ENCODE measurements at regions not wholly inside any gene's neighbourhood (a gene's known extent, or its start where the extent isn't known, plus 50 kb on each side); places are given as distances from the start of the nearest gene placed in this dataset.

DNA sequence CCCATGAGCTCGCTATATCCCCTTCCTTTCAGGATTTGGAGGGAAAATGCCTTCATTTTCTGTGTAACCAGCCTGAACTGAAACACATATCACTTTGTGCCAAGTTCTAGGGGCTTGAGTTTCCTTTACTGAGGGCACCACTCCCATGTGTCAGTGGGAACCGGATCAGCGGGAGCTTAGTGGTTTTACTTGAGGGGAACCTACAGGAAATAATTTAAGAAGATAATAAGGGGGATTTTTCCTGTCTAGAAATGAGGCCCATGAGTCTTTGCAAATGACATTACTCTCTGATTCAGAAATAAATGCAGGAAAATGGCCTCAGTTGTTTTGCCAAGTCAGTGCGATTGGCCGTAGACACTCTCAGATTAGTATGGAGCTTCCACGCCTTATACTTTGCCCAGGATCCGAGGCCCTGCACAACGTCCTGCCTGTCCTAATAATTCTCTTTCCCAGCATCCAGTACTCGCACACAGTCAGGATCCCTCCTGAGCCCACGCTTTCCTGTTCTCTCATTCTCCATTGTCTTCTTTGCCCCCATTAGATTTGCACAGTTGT lies 86.4 kb upstream of the LYZL1 start (continued):
- TF ChIP-seq, protein P1, sequence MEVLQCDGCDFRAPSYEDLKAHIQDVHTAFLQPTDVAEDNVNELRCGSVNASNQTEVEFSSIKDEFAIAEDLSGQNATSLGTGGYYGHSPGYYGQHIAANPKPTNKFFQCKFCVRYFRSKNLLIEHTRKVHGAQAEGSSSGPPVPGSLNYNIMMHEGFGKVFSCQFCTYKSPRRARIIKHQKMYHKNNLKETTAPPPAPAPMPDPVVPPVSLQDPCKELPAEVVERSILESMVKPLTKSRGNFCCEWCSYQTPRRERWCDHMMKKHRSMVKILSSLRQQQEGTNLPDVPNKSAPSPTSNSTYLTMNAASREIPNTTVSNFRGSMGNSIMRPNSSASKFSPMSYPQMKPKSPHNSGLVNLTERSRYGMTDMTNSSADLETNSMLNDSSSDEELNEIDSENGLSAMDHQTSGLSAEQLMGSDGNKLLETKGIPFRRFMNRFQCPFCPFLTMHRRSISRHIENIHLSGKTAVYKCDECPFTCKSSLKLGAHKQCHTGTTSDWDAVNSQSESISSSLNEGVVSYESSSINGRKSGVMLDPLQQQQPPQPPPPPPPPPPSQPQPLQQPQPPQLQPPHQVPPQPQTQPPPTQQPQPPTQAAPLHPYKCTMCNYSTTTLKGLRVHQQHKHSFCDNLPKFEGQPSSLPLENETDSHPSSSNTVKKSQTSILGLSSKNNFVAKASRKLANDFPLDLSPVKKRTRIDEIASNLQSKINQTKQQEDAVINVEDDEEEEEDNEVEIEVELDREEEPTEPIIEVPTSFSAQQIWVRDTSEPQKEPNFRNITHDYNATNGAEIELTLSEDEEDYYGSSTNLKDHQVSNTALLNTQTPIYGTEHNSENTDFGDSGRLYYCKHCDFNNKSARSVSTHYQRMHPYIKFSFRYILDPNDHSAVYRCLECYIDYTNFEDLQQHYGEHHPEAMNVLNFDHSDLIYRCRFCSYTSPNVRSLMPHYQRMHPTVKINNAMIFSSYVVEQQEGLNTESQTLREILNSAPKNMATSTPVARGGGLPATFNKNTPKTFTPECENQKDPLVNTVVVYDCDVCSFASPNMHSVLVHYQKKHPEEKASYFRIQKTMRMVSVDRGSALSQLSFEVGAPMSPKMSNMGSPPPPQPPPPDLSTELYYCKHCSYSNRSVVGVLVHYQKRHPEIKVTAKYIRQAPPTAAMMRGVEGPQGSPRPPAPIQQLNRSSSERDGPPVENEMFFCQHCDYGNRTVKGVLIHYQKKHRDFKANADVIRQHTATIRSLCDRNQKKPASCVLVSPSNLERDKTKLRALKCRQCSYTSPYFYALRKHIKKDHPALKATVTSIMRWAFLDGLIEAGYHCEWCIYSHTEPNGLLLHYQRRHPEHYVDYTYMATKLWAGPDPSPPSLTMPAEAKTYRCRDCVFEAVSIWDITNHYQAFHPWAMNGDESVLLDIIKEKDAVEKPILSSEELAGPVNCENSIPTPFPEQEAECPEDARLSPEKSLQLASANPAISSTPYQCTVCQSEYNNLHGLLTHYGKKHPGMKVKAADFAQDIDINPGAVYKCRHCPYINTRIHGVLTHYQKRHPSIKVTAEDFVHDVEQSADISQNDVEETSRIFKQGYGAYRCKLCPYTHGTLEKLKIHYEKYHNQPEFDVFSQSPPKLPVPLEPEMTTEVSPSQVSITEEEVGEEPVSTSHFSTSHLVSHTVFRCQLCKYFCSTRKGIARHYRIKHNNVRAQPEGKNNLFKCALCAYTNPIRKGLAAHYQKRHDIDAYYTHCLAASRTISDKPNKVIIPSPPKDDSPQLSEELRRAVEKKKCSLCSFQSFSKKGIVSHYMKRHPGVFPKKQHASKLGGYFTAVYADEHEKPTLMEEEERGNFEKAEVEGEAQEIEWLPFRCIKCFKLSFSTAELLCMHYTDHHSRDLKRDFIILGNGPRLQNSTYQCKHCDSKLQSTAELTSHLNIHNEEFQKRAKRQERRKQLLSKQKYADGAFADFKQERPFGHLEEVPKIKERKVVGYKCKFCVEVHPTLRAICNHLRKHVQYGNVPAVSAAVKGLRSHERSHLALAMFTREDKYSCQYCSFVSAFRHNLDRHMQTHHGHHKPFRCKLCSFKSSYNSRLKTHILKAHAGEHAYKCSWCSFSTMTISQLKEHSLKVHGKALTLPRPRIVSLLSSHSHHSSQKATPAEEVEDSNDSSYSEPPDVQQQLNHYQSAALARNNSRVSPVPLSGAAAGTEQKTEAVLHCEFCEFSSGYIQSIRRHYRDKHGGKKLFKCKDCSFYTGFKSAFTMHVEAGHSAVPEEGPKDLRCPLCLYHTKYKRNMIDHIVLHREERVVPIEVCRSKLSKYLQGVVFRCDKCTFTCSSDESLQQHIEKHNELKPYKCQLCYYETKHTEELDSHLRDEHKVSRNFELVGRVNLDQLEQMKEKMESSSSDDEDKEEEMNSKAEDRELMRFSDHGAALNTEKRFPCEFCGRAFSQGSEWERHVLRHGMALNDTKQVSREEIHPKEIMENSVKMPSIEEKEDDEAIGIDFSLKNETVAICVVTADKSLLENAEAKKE (CRISPR knock-in tag; IDR thresholded peaks at IDR 0.05), result no peak
- TF ChIP-seq ZNF114 (CRISPR knock-in tag; IDR thresholded peaks at IDR 0.05), result no peak
- TF ChIP-seq ZNF331 (CRISPR knock-in tag; IDR thresholded peaks at IDR 0.05; ENCODE audit: low read depth), result no peak
- TF ChIP-seq JUNB (IDR thresholded peaks at IDR 0.05; ENCODE audit: unreplicated experiment), result no peak
- TF ChIP-seq POLR2AphosphoS5 (IDR thresholded peaks at IDR 0.05; ENCODE audit: low read depth), result no peak
- TF ChIP-seq EZH2phosphoT487 (IDR thresholded peaks at IDR 0.05; ENCODE audit: unreplicated experiment), result no peak
- TF ChIP-seq CREB1 (CRISPR knock-in tag; IDR thresholded peaks at IDR 0.05; ENCODE audit: low read depth), result no peak
- no peak for TF ChIP-seq EZH2 (IDR thresholded peaks at IDR 0.05; ENCODE audit: low read depth, unreplicated experiment)
- TF ChIP-seq, protein P2, sequence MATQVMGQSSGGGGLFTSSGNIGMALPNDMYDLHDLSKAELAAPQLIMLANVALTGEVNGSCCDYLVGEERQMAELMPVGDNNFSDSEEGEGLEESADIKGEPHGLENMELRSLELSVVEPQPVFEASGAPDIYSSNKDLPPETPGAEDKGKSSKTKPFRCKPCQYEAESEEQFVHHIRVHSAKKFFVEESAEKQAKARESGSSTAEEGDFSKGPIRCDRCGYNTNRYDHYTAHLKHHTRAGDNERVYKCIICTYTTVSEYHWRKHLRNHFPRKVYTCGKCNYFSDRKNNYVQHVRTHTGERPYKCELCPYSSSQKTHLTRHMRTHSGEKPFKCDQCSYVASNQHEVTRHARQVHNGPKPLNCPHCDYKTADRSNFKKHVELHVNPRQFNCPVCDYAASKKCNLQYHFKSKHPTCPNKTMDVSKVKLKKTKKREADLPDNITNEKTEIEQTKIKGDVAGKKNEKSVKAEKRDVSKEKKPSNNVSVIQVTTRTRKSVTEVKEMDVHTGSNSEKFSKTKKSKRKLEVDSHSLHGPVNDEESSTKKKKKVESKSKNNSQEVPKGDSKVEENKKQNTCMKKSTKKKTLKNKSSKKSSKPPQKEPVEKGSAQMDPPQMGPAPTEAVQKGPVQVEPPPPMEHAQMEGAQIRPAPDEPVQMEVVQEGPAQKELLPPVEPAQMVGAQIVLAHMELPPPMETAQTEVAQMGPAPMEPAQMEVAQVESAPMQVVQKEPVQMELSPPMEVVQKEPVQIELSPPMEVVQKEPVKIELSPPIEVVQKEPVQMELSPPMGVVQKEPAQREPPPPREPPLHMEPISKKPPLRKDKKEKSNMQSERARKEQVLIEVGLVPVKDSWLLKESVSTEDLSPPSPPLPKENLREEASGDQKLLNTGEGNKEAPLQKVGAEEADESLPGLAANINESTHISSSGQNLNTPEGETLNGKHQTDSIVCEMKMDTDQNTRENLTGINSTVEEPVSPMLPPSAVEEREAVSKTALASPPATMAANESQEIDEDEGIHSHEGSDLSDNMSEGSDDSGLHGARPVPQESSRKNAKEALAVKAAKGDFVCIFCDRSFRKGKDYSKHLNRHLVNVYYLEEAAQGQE (IDR thresholded peaks at IDR 0.05; ENCODE audit: unreplicated experiment), result no peak

Data from GM23338 (cell line).